Endothelial cell of umbilical vein (primary cell): ENCODE measurements at regions not wholly inside any gene's neighbourhood (a gene's known extent, or its start where the extent isn't known, plus 50 kb on each side); places are given as distances from the start of the nearest gene placed in this dataset.

Experiments used
- BruUV-seq: library from RNA; stranded (reverse); fragments of 400-500 nt; replicated peaks from 2 replicates; lab custom pipeline; 2021; lab: Mats Ljungman, UMichigan
- CTCF ChIA-PET: fragments of 300-600, 350-600 bp; sonication (Branson Sonifier 250); formaldehyde crosslinking; loops from one replicate; lab custom pipeline; 2021; ENCODE audit warnings: antibody characterized with exemption, inconsistent platforms; lab: Charles Lee
- POLR2A ChIA-PET: fragments of 300-600, 350-600 bp; sonication (Branson Sonifier 250); formaldehyde crosslinking; loops from one replicate; lab custom pipeline; 2021; ENCODE audit warnings: antibody characterized with exemption, inconsistent platforms; lab: Charles Lee
- DNase-seq: peaks from one replicate; pipeline ENCODE4 v3.0.0-alpha.2; 2011; ENCODE audit warnings: low read depth, low spot score
- FAIRE-seq: peaks from 2 replicates; lab custom pipeline; 2011; peaks lifted over from hg19 to GRCh38; lab: Jason Lieb, UNC
- H2AFZ ChIP-seq: 2 replicates; pipeline ENCODE4 v1.6.0; 2012; ENCODE audit warnings: low read depth, low read length, control low read depth, inconsistent platforms
- H3K27ac ChIP-seq: 2 replicates; pipeline ENCODE4 v1.5.1; 2011; ENCODE audit warnings: low read depth, mild to moderate bottlenecking, control low read depth, low read length, moderate library complexity; ENCODE audit not compliant: insufficient read depth
- H3K27me3 ChIP-seq, 2 experiments: 2 replicates each; pipeline versions ENCODE4 v1.6.0 to v1.6.1; 2011; ENCODE audit warnings: low read length in 2 of 2, mixed read lengths in 1 of 2; ENCODE audit not compliant: control insufficient read depth in 2 of 2, insufficient read depth in 2 of 2
- H3K36me3 ChIP-seq, 2 experiments: 2 replicates in 1 of 2; 3 replicates in 1 of 2; pipeline ENCODE4 v1.5.1; 2011; ENCODE audit warnings: low read length in 2 of 2, mild to moderate bottlenecking in 1 of 2, moderate library complexity in 1 of 2; ENCODE audit not compliant: control insufficient read depth in 2 of 2, insufficient read depth in 2 of 2; ENCODE audit errors: extremely low read depth in 1 of 2
- H3K4me1 ChIP-seq: 3 replicates; pipeline ENCODE4 v1.5.1; 2011; ENCODE audit warnings: mild to moderate bottlenecking, low read length; ENCODE audit not compliant: control insufficient read depth, insufficient read depth; ENCODE audit errors: extremely low read depth
- H3K4me2 ChIP-seq: 2 replicates; pipeline ENCODE4 v1.6.1; 2011; ENCODE audit warnings: low read length, control low read depth, mixed read lengths; ENCODE audit not compliant: insufficient read depth
- H3K4me3 ChIP-seq, 3 experiments: fragments of 200-600 bp in 1 of 3; sonication (generic), shearing (Covaris generic) in 1 of 3; replicated peaks in 1 of 3; 2 replicates each; pipeline ENCODE4 v1.5.1; 2011 to 2016; ENCODE audit warnings: control low read depth in 3 of 3, low read length in 3 of 3, mild to moderate bottlenecking in 2 of 3, inconsistent platforms in 1 of 3, low read depth in 1 of 3, moderate library complexity in 1 of 3; ENCODE audit not compliant: insufficient read depth in 1 of 3
- H3K79me2 ChIP-seq: 2 replicates; pipeline ENCODE4 v1.6.0; 2012; ENCODE audit warnings: low read length, inconsistent platforms; ENCODE audit not compliant: control insufficient read depth, insufficient read depth
- H3K9ac ChIP-seq: replicated peaks from 2 replicates; pipeline ENCODE3; 2011; ENCODE audit warnings: low read length, control low read depth; ENCODE audit not compliant: insufficient read depth; ENCODE audit errors: extremely low read depth
- H3K9me1 ChIP-seq: replicated peaks from 3 replicates; pipeline ENCODE4 v1.6.0; 2011; ENCODE audit warnings: mild to moderate bottlenecking, low read length; ENCODE audit not compliant: control insufficient read depth, insufficient read depth; ENCODE audit errors: extremely low read depth
- H3K9me3 ChIP-seq: replicated peaks from 2 replicates; pipeline ENCODE4 v1.5.1; 2012; ENCODE audit warnings: low read length, inconsistent platforms; ENCODE audit not compliant: control insufficient read depth, insufficient read depth
- H4K20me1 ChIP-seq: replicated peaks from 2 replicates; pipeline ENCODE3; 2011; ENCODE audit warnings: mild to moderate bottlenecking, low read length; ENCODE audit not compliant: control insufficient read depth, insufficient read depth; ENCODE audit errors: extremely low read depth
- CTCF ChIP-seq, 2 donors: IDR thresholded peaks; 1 replicate in 1 of 2; 2 replicates in 1 of 2; pipeline ENCODE4 v1.5.1; 2011; ENCODE audit warnings: low read length in 2 of 2, mild to moderate bottlenecking in 2 of 2, moderate library complexity in 2 of 2, control low read depth in 1 of 2, inconsistent platforms in 1 of 2, low read depth in 1 of 2; ENCODE audit not compliant: insufficient read depth in 1 of 2; ENCODE audit errors: extremely low read depth in 1 of 2
- EZH2 ChIP-seq: IDR thresholded peaks from 2 replicates; pipeline ENCODE4 v1.6.1; 2012; ENCODE audit warnings: borderline replicate concordance, low read depth, mild to moderate bottlenecking, moderate library complexity, low read length, inconsistent platforms; ENCODE audit not compliant: severe bottlenecking
- FOS ChIP-seq: IDR thresholded peaks from 2 replicates; pipeline ENCODE4 v1.6.1; 2011; ENCODE audit warnings: mild to moderate bottlenecking, low read length, moderate library complexity, borderline replicate concordance; ENCODE audit not compliant: insufficient read depth
- GATA2 ChIP-seq: IDR thresholded peaks from 2 replicates; pipeline ENCODE4 v1.7.0; 2011; ENCODE audit warnings: low read depth, mild to moderate bottlenecking, moderate library complexity, mixed read lengths, low read length; ENCODE audit not compliant: insufficient read length, insufficient read depth
- JUN ChIP-seq: IDR thresholded peaks from 2 replicates; pipeline ENCODE4 v1.6.1; 2011; ENCODE audit warnings: borderline replicate concordance, low read depth; ENCODE audit not compliant: insufficient read length, insufficient read depth
- MAX ChIP-seq: IDR thresholded peaks from 2 replicates; pipeline ENCODE4 v1.6.1; 2011; ENCODE audit not compliant: insufficient read depth, insufficient read length
- MYC ChIP-seq: IDR thresholded peaks from one replicate; pipeline ENCODE4 v1.6.1; 2011; ENCODE audit warnings: mild to moderate bottlenecking, low read depth, low read length
- POLR2A ChIP-seq: IDR thresholded peaks from 2 replicates; pipeline ENCODE4 v1.6.1; 2012; ENCODE audit warnings: low read depth, mild to moderate bottlenecking, control low read depth, low read length
- POLR2AphosphoS5 ChIP-seq: IDR thresholded peaks from 2 replicates; pipeline ENCODE4 v1.6.1; 2012; ENCODE audit warnings: low read depth, mild to moderate bottlenecking, control low read depth, low read length, moderate library complexity; ENCODE audit not compliant: insufficient read depth
- dilution Hi-C: fragments of 300-500 bp; cut with MboI; formaldehyde crosslinking; loops from one replicate; pipeline ENCODE4 v1.15.0; 2019; ENCODE audit warnings: low sequenced_read_pairs; ENCODE audit not compliant: extremely low pct_ligation_motif_present
- intact Hi-C: fragments of 100-400 bp; cut with micrococcal nuclease; formaldehyde crosslinking; loops from one replicate; pipeline ENCODE4 v1.10.0; 2022

GRCh38 chr2:217199255-217199630 is 339.4 kb upstream of the TNP1 start:
- CTCF ChIA-PET: interaction anchor here (1.1 kb wide), 1 partner anchor 33 kb away, joined by 3 read pairs; no protein-coding TSS in a partner anchor
- no peaks in the 10 kb centered on the region for H3K36me3 ChIP-seq
- H3K9me1 ChIP-seq: no peaks in the 10 kb centered on the region
- FAIRE-seq (no peak), DNase-seq (no peak)
- H3K4me1 ChIP-seq: no peaks in the 10 kb centered on the region
- no peak overlapping the region for H3K9ac ChIP-seq
- no peaks in the 10 kb centered on the region for H3K9me3 ChIP-seq
- no peak overlapping the region for H3K27ac ChIP-seq
- H3K27me3 ChIP-seq: no peaks in the 10 kb centered on the region
- H3K4me3 ChIP-seq: no peak overlapping the region
- BruUV-seq: no TSS peak
- H4K20me1 ChIP-seq: no peaks in the 10 kb centered on the region
- intact Hi-C loops: no loop called here
- POLR2A ChIA-PET: no interaction called here
- H3K79me2 ChIP-seq: no peaks in the 10 kb centered on the region
- no peak overlapping the region for H3K4me2 ChIP-seq
- dilution Hi-C loops: no loop called here
- TF ChIP-seq CTCF (IDR thresholded peaks at IDR 0.05; ENCODE audit: extremely low read depth in 1 of 2, insufficient read depth in 1 of 2, low read depth in 1 of 2, low read length in 2 of 2) (no peak), FOS (no peak), GATA2 (no peak), MYC (no peak), POLR2AphosphoS5 (no peak), JUN (no peak), EZH2 (no peak), MAX (no peak), POLR2A (no peak)
- H2AFZ ChIP-seq: no peak overlapping the region
